ENCODE measurements at regions not wholly inside any gene's neighbourhood (a gene's known extent, or its start where the extent isn't known, plus 50 kb on each side); places are given as distances from the start of the nearest gene placed in this dataset.

GRCh38 chr7:17700138-17700537 is 240.2 kb downstream of the SNX13 start:
- TF ChIP-seq CTCF (IDR thresholded peaks at IDR 0.05; ENCODE audit: insufficient read depth, low read depth, low read length, missing control alignments), result no peak
- H3K4me3 ChIP-seq (ENCODE audit: low read depth, low read length), result no peak overlapping the region
- DNase-seq (ENCODE audit: low read depth), result no peak

- no peak for DNase-seq (ENCODE audit: low read depth)
- TF ChIP-seq CTCF (IDR thresholded peaks at IDR 0.05; ENCODE audit: insufficient read depth, low read depth, low read length, missing control alignments), result no peak
- H3K4me3 ChIP-seq (ENCODE audit: low read depth, low read length), result no peak overlapping the region
These were observed 234.0 kb downstream of the SNX13 start for GRCh38 chr7:17706275-17706674.

GRCh38 chr7:17706734-17707133 is 233.6 kb downstream of the SNX13 start:
- no peak overlapping the region for H3K4me3 ChIP-seq (ENCODE audit: low read depth, low read length)
- peak; percentile 70 for DNase-seq (ENCODE audit: low read depth)
- TF ChIP-seq CTCF (IDR thresholded peaks at IDR 0.05; ENCODE audit: insufficient read depth, low read depth, low read length, missing control alignments), result peak; percentile 43

GRCh38 chr7:17709127-17709526 is 231.2 kb downstream of the SNX13 start:
- no peak overlapping the region for H3K4me3 ChIP-seq (ENCODE audit: low read depth, low read length)
- no peak for TF ChIP-seq CTCF (IDR thresholded peaks at IDR 0.05; ENCODE audit: insufficient read depth, low read depth, low read length, missing control alignments)
- no peak for DNase-seq (ENCODE audit: low read depth)

- DNase-seq (ENCODE audit: low read depth), result no peak
- H3K4me3 ChIP-seq (ENCODE audit: low read depth, low read length), result no peak overlapping the region
- TF ChIP-seq CTCF (IDR thresholded peaks at IDR 0.05; ENCODE audit: insufficient read depth, low read depth, low read length, missing control alignments), result no peak
These were observed 230.7 kb downstream of the SNX13 start for GRCh38 chr7:17709599-17709998.

- no peak overlapping the region for H3K4me3 ChIP-seq (ENCODE audit: low read depth, low read length)
- no peak for TF ChIP-seq CTCF (IDR thresholded peaks at IDR 0.05; ENCODE audit: insufficient read depth, low read depth, low read length, missing control alignments)
- no peak for DNase-seq (ENCODE audit: low read depth)
These were observed 230.0 kb downstream of the SNX13 start for GRCh38 chr7:17710312-17710711.

- no peak overlapping the region for H3K4me3 ChIP-seq (ENCODE audit: low read depth, low read length)
- TF ChIP-seq CTCF (IDR thresholded peaks at IDR 0.05; ENCODE audit: insufficient read depth, low read depth, low read length, missing control alignments), result no peak
- no peak for DNase-seq (ENCODE audit: low read depth)
These were observed 226.7 kb downstream of the SNX13 start for GRCh38 chr7:17713584-17713983.

All from GM12865 (cell line).